GM23248 (cell line): ENCODE measurements at regions not wholly inside any gene's neighbourhood (a gene's known extent, or its start where the extent isn't known, plus 50 kb on each side); places are given as distances from the start of the nearest gene placed in this dataset.
"Not testable (repeated sequence)": the region's sequence is repeated elsewhere in the genome, so short reads cannot be mapped to it uniquely, and the experiment has no call there.

Experiments
- EZH2 ChIP-seq: fragments of 200-600 bp; sonication (generic); IDR thresholded peaks from 2 replicates; pipeline ENCODE4 v1.6.1; 2018; ENCODE audit warnings: antibody characterized with exemption, mild to moderate bottlenecking; ENCODE audit not compliant: insufficient read depth, poor library complexity, severe bottlenecking
- EZH2phosphoT487 ChIP-seq: fragments of 200-600 bp; sonication (generic); IDR thresholded peaks from 2 replicates; pipeline ENCODE4 v1.6.1; 2018; ENCODE audit warnings: antibody characterized with exemption, moderate library complexity, mild to moderate bottlenecking, low read depth; ENCODE audit not compliant: insufficient read depth

DNA sequence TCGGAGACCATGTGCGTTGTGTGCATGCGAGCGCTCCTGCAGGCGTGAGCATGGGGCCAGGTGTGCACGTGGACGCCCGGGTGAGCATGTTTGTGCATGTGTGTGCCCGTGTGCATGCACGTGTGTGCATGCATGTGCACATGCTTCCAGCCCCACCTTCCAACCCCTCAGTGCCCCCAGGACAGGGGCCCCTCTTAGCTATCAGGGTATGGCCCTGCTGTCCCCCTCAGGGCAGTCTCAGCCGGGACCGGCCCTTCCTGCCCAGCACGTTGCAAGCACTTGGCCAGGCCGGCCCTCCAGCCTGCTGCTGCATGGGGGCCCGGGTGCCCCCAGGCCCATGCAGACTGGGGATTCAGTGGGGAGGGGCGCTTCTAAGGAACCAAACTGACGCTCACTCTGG, 123.0 kb downstream of the ZNF479 start:
- TF ChIP-seq EZH2, EZH2phosphoT487: not testable (repeated sequence)
